CD4-positive, alpha-beta T cell treated with Interleukin-12 subunit alpha and Interleukin-12 subunit beta, for 1 hour (primary cell): ENCODE measurements at regions not wholly inside any gene's neighbourhood (a gene's known extent, or its start where the extent isn't known, plus 50 kb on each side); places are given as distances from the start of the nearest gene placed in this dataset.
"Not testable (repeated sequence)": the region's sequence is repeated elsewhere in the genome, so short reads cannot be mapped to it uniquely, and the experiment has no call there.

Experiments used
- DNase-seq: peaks from one replicate; pipeline ENCODE4 v3.0.0-alpha.2; 2020

- not testable (repeated sequence) for DNase-seq
Measured at GRCh38 chr9:65566018-65566417, 109.7 kb upstream of the ZNG1E start.

GRCh38 chr9:65519018-65519417 is 156.7 kb upstream of the ZNG1E start:
- not testable (repeated sequence) for DNase-seq

GRCh38 chr9:65514465-65514864 is 161.3 kb upstream of the ZNG1E start:
- DNase-seq: not testable (repeated sequence)

- DNase-seq: not testable (repeated sequence)
Measured at GRCh38 chr9:65507897-65508296, 167.8 kb upstream of the ZNG1E start.

- DNase-seq: not testable (repeated sequence)
Measured at GRCh38 chr9:65504686-65505085, 171.0 kb upstream of the ZNG1E start.

GRCh38 chr9:65503696-65504095 is 172.0 kb upstream of the ZNG1E start:
- not testable (repeated sequence) for DNase-seq

- DNase-seq: not testable (repeated sequence)
Measured at GRCh38 chr9:65482890-65483289, 192.8 kb upstream of the ZNG1E start.

GRCh38 chr9:65481291-65481690 is 194.4 kb upstream of the ZNG1E start:
- not testable (repeated sequence) for DNase-seq

- not testable (repeated sequence) for DNase-seq
Measured at GRCh38 chr9:65474891-65475290, 189.9 kb upstream of the FOXD4L5 start.

- not testable (repeated sequence) for DNase-seq
Measured at GRCh38 chr9:65473059-65473822, 188.2 kb upstream of the FOXD4L5 start.

GRCh38 chr9:65471106-65471505 is 186.1 kb upstream of the FOXD4L5 start:
- DNase-seq: not testable (repeated sequence)

GRCh38 chr9:65466911-65467734 is 182.1 kb upstream of the FOXD4L5 start:
- DNase-seq: not testable (repeated sequence)

GRCh38 chr9:65465246-65465895 is 180.4 kb upstream of the FOXD4L5 start:
- not testable (repeated sequence) for DNase-seq

GRCh38 chr9:65462476-65462875 is 177.5 kb upstream of the FOXD4L5 start:
- not testable (repeated sequence) for DNase-seq

GRCh38 chr9:65459756-65460320 is 174.8 kb upstream of the FOXD4L5 start:
- no peak for DNase-seq

- DNase-seq: no peak
Measured at GRCh38 chr9:65458992-65459391, 174.0 kb upstream of the FOXD4L5 start.

- no peak for DNase-seq
Measured at GRCh38 chr9:65458465-65458864, 173.5 kb upstream of the FOXD4L5 start.

- DNase-seq: not testable (repeated sequence)
Measured at GRCh38 chr9:65456991-65457390, 172.0 kb upstream of the FOXD4L5 start.

GRCh38 chr9:65455751-65456647 is 171.0 kb upstream of the FOXD4L5 start:
- DNase-seq: not testable (repeated sequence)

- not testable (repeated sequence) for DNase-seq
Measured at GRCh38 chr9:65455136-65455535, 170.1 kb upstream of the FOXD4L5 start.

GRCh38 chr9:65454666-65455065 is 169.7 kb upstream of the FOXD4L5 start:
- DNase-seq: not testable (repeated sequence)

GRCh38 chr9:65454034-65454433 is 169.0 kb upstream of the FOXD4L5 start:
- not testable (repeated sequence) for DNase-seq
